Activated naive CD8-positive, alpha-beta T cell (primary cell): ENCODE measurements at regions not wholly inside any gene's neighbourhood (a gene's known extent, or its start where the extent isn't known, plus 50 kb on each side); places are given as distances from the start of the nearest gene placed in this dataset.

Experiments
- H3K27ac Mint-ChIP-seq: one replicate; pipeline ENCODE4 v1.8.0; 2021; ENCODE audit warnings: mixed read lengths
- H3K27me3 Mint-ChIP-seq: one replicate; pipeline ENCODE4 v1.8.0; 2021; ENCODE audit warnings: mixed read lengths
- H3K36me3 Mint-ChIP-seq: one replicate; pipeline ENCODE4 v1.8.0; 2021; ENCODE audit warnings: mixed read lengths
- H3K4me1 Mint-ChIP-seq: one replicate; pipeline ENCODE4 v1.8.0; 2021; ENCODE audit warnings: low read depth, mixed read lengths
- H3K4me3 Mint-ChIP-seq: one replicate; pipeline ENCODE4 v1.8.0; 2021; ENCODE audit warnings: mild to moderate bottlenecking, mixed read lengths
- H3K9me3 Mint-ChIP-seq: one replicate; pipeline ENCODE4 v1.8.0; 2021; ENCODE audit warnings: low read depth, mixed read lengths

GRCh38 chr7:54864663-54865062 is 105.7 kb upstream of the SEC61G start:
- H3K9me3 Mint-ChIP-seq = no peaks in the 10 kb centered on the region
- peaks cover 2% of the 10 kb centered on the region for H3K27me3 Mint-ChIP-seq
- H3K27ac Mint-ChIP-seq = no peak overlapping the region
- no peaks in the 10 kb centered on the region for H3K4me1 Mint-ChIP-seq
- H3K4me3 Mint-ChIP-seq = no peak overlapping the region
- H3K36me3 Mint-ChIP-seq = no peaks in the 10 kb centered on the region

DNA sequence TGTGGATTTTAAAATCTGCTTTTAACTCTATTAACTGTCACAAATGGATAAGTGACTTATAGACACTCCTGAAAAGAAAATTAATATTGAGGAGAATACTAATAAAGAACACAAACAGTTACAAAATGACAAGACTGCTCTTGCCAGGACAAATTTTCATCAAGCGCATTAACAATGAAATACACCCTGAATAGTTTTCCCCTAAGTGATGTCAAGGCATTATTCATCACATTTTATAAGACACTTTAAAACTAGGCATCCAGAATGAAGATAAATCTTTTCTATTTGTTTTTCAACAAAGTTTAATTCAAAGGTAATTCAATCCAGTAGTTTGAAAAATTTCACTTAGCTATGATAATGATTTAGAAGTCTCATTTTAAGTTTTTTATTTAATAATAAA is 110.5 kb upstream of the SEC61G start:
- H3K9me3 Mint-ChIP-seq = no peaks in the 10 kb centered on the region
- no peak overlapping the region for H3K4me3 Mint-ChIP-seq
- no peak overlapping the region for H3K27ac Mint-ChIP-seq
- H3K4me1 Mint-ChIP-seq = no peaks in the 10 kb centered on the region
- peaks cover 2% of the 10 kb centered on the region for H3K27me3 Mint-ChIP-seq
- no peaks in the 10 kb centered on the region for H3K36me3 Mint-ChIP-seq

DNA sequence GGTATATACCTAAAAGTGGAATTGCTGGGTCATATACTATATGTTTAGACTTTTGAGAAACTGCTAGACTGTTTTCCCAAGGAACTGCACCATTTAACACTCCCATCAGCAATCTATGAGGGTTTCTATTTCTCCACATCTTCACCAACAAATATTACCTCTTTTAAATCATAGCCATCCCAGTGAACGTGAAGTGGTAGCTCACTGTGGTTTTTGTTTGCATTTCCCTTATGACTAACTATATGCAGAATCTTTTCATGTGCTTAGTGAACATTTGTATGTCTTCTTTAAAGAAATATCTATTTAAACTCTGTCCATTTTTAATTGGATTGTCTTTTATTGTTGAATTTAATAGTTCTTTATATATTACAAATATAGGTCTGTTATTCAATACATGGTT is 115.8 kb upstream of the SEC61G start:
- Mint-ChIP-seq H3K27ac (no peak overlapping the region), H3K36me3 (no peaks in the 10 kb centered on the region), H3K4me3 (no peak overlapping the region), H3K4me1 (no peaks in the 10 kb centered on the region), H3K27me3 (no peaks in the 10 kb centered on the region), H3K9me3 (no peaks in the 10 kb centered on the region)

DNA sequence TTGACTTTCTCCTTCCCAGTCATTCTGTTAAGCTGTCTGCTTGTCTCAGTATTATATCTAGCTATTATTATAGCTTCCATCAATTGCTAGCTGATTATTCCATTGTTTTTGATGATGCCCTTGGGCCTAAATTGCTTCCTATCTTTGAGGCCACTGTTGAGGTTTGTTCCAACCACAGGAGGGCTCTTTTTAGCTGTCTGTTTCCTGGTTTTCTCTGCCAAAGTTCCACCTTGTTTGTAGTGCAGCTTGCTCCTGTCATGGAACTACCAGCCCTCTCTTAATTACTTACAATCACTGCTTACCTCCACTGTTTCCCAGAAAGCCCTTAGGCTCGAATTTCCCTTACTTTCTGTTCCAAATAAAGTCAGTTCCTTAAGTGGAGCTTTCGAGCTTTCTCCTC is 118.7 kb upstream of the SEC61G start:
- no peaks in the 10 kb centered on the region for H3K27me3 Mint-ChIP-seq
- H3K4me1 Mint-ChIP-seq = no peaks in the 10 kb centered on the region
- H3K4me3 Mint-ChIP-seq = no peak overlapping the region
- H3K36me3 Mint-ChIP-seq = no peaks in the 10 kb centered on the region
- no peaks in the 10 kb centered on the region for H3K9me3 Mint-ChIP-seq
- H3K27ac Mint-ChIP-seq = no peak overlapping the region

- H3K4me1 Mint-ChIP-seq = no peaks in the 10 kb centered on the region
- no peak overlapping the region for H3K4me3 Mint-ChIP-seq
- no peaks in the 10 kb centered on the region for H3K36me3 Mint-ChIP-seq
- no peaks in the 10 kb centered on the region for H3K27me3 Mint-ChIP-seq
- H3K27ac Mint-ChIP-seq = no peak overlapping the region
- no peaks in the 10 kb centered on the region for H3K9me3 Mint-ChIP-seq
Observed at GRCh38 chr7:54878339-54878738, 119.3 kb upstream of the SEC61G start.

- no peak overlapping the region for H3K27ac Mint-ChIP-seq
- H3K4me3 Mint-ChIP-seq = no peak overlapping the region
- H3K36me3 Mint-ChIP-seq = no peaks in the 10 kb centered on the region
- no peaks in the 10 kb centered on the region for H3K9me3 Mint-ChIP-seq
- H3K27me3 Mint-ChIP-seq = no peaks in the 10 kb centered on the region
- no peaks in the 10 kb centered on the region for H3K4me1 Mint-ChIP-seq
Observed at GRCh38 chr7:54879776-54880175, 120.8 kb upstream of the SEC61G start.

DNA sequence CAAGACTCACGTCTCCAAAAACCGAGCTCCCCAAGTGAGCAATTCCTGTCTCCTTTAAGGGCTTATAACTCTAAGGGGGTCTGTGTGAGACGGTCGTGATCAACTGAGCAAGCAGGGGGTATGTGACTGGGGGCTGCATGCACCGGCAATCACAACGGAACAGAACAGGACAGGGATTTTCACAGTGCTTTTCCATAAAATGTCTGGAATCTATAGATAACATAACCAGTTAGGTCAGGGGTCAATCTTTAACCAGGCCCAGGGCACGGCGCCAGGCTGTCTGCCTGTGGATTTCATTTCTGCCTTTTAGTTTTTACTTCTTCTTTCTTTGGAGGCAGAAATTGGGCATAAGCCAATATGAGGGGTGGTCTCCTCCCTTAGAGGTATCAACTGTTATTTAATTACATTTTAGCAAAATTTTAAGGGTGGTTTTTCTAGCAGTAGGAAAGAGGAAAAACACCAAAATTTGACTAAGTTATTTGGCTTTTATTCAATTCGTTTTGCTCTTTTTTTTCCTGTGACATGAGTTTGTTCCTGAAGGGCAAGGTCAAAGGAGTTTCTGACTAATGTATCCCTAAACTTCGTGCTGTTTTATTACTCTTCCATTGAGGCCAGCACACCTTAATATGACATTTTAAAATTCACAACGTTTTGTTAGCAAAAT is 121.4 kb upstream of the SEC61G start:
- no peak overlapping the region for H3K27ac Mint-ChIP-seq
- H3K27me3 Mint-ChIP-seq = no peaks in the 10 kb centered on the region

DNA sequence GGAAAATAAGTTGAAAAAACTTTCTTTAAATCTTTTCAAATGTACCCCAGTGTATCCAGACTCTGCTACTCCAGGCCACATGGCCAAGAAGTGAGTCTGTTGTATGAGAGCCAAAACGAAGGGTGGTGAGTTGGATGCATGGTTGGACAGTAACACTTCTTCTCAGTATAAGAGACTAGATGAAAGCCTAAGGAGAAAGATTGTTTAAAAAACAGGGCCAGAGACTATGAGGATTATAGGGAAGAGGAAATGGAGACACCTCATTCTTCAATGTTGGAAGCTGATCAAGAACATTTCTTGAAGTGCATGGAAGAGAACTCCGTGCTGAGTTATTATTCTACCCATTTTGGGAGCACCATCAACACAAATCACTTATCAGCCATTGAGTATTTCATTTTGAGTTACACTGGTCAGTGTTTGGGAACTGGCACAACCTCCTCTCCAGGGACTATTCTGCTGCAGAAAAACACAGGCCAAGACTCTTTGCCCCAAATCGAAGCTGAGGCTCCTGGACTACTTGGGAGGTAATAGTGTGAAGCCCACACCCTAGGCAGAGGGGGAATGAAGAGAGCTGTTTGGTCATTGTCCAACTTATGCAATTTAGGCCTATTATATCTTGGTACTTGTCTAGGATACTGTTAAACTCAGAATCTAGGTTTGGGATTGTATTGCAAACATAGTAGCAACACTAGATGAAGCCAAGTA is 123.0 kb upstream of the SEC61G start:
- H3K36me3 Mint-ChIP-seq = no peaks in the 10 kb centered on the region
- H3K27ac Mint-ChIP-seq = no peak overlapping the region
- peaks cover 3% of the 10 kb centered on the region for H3K27me3 Mint-ChIP-seq
- no peak overlapping the region for H3K4me3 Mint-ChIP-seq
- no peaks in the 10 kb centered on the region for H3K9me3 Mint-ChIP-seq
- H3K4me1 Mint-ChIP-seq = no peaks in the 10 kb centered on the region

More for the DNA sequence above, 121.4 kb upstream of the SEC61G start:
- Mint-ChIP-seq H3K9me3 (no peaks in the 10 kb centered on the region), H3K36me3 (no peaks in the 10 kb centered on the region), H3K4me1 (no peaks in the 10 kb centered on the region), H3K4me3 (no peak overlapping the region)

DNA sequence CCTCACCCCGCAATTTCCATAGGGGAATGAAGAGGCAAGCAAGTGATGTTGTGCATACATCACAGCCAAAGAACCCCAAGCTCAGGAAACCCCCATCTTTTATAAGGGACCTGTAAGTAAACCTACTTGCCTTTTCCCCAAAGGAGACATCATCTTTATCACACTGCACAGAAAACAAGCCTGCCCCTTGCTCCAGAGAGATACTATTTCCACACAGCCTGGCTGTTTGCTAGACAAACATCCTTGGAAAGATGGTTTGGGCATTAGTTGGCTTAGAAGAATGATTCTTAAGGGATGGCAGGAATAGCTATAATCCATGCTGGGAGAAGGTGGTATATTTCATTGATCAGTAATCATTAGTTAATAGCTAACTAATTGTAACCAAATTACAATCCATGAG is 123.7 kb upstream of the SEC61G start:
- Mint-ChIP-seq H3K27me3 (peaks cover 3% of the 10 kb centered on the region), H3K9me3 (no peaks in the 10 kb centered on the region), H3K4me3 (no peak overlapping the region), H3K36me3 (no peaks in the 10 kb centered on the region), H3K27ac (no peak overlapping the region), H3K4me1 (no peaks in the 10 kb centered on the region)

DNA sequence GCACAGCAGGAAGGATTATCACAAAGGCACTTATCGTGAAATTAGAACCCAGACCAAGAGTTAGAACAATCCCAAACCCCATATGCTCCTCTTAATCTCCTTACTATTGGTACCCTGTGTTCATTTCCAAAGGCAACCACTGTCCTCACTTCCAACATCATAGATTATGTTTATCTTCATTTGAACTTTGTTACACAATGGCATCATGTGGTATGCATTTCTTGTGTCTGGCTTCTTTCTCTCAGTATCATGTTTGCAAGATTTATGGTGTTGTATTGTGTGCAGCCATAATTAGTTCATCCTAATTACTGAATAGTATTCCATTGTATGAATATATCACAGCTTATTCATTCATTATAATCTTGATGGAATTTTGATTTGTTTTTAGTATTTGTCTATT is 124.6 kb upstream of the SEC61G start:
- Mint-ChIP-seq H3K36me3 (no peaks in the 10 kb centered on the region), H3K9me3 (no peaks in the 10 kb centered on the region), H3K27me3 (peaks cover 5% of the 10 kb centered on the region), H3K27ac (no peak overlapping the region), H3K4me1 (no peaks in the 10 kb centered on the region), H3K4me3 (no peak overlapping the region)

GRCh38 chr7:54885285-54885684 is 126.3 kb upstream of the SEC61G start:
- Mint-ChIP-seq H3K4me3 (no peak overlapping the region), H3K36me3 (no peaks in the 10 kb centered on the region), H3K27me3 (peaks cover 5% of the 10 kb centered on the region), H3K4me1 (no peaks in the 10 kb centered on the region), H3K9me3 (no peaks in the 10 kb centered on the region), H3K27ac (no peak overlapping the region)

- no peak overlapping the region for H3K27ac Mint-ChIP-seq
- H3K9me3 Mint-ChIP-seq = no peaks in the 10 kb centered on the region
- H3K4me1 Mint-ChIP-seq = no peaks in the 10 kb centered on the region
- H3K27me3 Mint-ChIP-seq = peaks cover 5% of the 10 kb centered on the region
- H3K4me3 Mint-ChIP-seq = no peak overlapping the region
- no peaks in the 10 kb centered on the region for H3K36me3 Mint-ChIP-seq
Observed at GRCh38 chr7:54888067-54888733, 129.2 kb upstream of the SEC61G start.

- Mint-ChIP-seq H3K4me3 (no peak overlapping the region), H3K27ac (no peak overlapping the region), H3K27me3 (peaks cover 5% of the 10 kb centered on the region), H3K36me3 (no peaks in the 10 kb centered on the region), H3K9me3 (no peaks in the 10 kb centered on the region), H3K4me1 (no peaks in the 10 kb centered on the region)
Observed at GRCh38 chr7:54888734-54889082, 129.7 kb upstream of the SEC61G start.

DNA sequence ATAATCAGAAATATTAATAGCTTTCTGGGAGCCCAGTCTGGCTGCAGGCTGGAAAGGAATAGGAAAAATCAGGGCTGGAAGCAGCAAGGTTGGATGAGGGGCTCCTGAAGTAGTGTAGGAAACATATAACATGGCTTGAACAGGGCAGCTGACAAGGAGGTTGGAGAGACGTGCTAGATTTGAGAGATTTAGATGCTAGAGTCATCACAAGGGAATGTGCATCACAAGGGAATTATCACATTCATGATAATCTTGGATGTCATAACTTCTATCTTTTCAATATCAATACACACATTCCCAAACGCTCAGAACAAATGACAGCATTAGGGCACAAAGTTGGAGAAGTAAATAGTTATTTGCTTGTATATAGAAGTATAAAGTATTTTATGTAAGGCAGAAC is 120.9 kb upstream of the EGFR start:
- no peak overlapping the region for H3K4me3 Mint-ChIP-seq
- H3K27ac Mint-ChIP-seq = no peak overlapping the region
- H3K9me3 Mint-ChIP-seq = no peaks in the 10 kb centered on the region
- no peaks in the 10 kb centered on the region for H3K4me1 Mint-ChIP-seq
- peaks cover 3% of the 10 kb centered on the region for H3K27me3 Mint-ChIP-seq
- H3K36me3 Mint-ChIP-seq = no peaks in the 10 kb centered on the region

- Mint-ChIP-seq H3K9me3 (no peaks in the 10 kb centered on the region), H3K27ac (no peak overlapping the region), H3K27me3 (peaks cover 3% of the 10 kb centered on the region), H3K4me3 (no peak overlapping the region), H3K36me3 (no peaks in the 10 kb centered on the region), H3K4me1 (no peaks in the 10 kb centered on the region)
Observed at GRCh38 chr7:54898659-54899340, 120.0 kb upstream of the EGFR start.
